A673 (cell line): ENCODE measurements at regions not wholly inside any gene's neighbourhood (a gene's known extent, or its start where the extent isn't known, plus 50 kb on each side); places are given as distances from the start of the nearest gene placed in this dataset.

Experiments
- CTCF ChIP-seq: fragments of 300-800, 200-600 bp; sonication (generic); conservative IDR thresholded peaks from 2 replicates; pipeline ENCODE4 v1.5.1; 2017; ENCODE audit warnings: low read depth, mild to moderate bottlenecking, antibody characterized with exemption, low read length, moderate library complexity, mixed read lengths
- EZH2 ChIP-seq: fragments of 200-600 bp; sonication (generic); IDR thresholded peaks from 2 replicates; pipeline ENCODE4 v1.6.1; 2017; ENCODE audit warnings: borderline replicate concordance, low read depth, mild to moderate bottlenecking, mixed read lengths, antibody characterized with exemption, low read length; ENCODE audit not compliant: poor library complexity, severe bottlenecking

- TF ChIP-seq CTCF (no peak), EZH2 (no peak)
Measured at GRCh38 chr20:11271319-11271718, 597.5 kb upstream of the JAG1 start.
